CD4-positive, alpha-beta T cell treated with Interleukin-2 at 100 ng/mL for 4 hours (primary cell): ENCODE measurements at regions not wholly inside any gene's neighbourhood (a gene's known extent, or its start where the extent isn't known, plus 50 kb on each side); places are given as distances from the start of the nearest gene placed in this dataset.
"Not testable (repeated sequence)": the region's sequence is repeated elsewhere in the genome, so short reads cannot be mapped to it uniquely, and the experiment has no call there.

ENCODE experiments used
- DNase-seq: peaks from one replicate; pipeline ENCODE4 v3.0.0-alpha.2; 2020; ENCODE audit warnings: low spot score

DNA sequence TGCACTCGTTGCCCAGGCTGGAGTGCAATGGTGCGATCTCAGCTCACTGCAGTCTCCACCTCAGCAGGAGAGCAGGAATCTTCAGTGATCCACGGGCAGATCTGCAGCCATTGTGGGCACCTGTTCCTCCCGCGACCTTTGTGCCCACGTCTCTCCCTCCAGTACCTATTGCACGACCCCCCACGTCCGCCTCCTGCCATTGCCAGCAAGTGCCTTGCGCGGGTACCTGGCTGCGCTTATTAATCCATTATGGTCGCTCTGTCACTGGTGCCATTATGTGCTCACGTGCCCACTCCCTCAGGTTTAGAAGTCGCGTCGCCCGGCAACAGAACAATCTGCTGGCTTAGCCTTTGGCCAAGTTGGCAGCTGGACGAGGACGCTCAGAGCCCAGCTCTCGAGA lies 146.2 kb upstream of the C1QTNF3 start:
- peak; percentile 7 for DNase-seq

DNA sequence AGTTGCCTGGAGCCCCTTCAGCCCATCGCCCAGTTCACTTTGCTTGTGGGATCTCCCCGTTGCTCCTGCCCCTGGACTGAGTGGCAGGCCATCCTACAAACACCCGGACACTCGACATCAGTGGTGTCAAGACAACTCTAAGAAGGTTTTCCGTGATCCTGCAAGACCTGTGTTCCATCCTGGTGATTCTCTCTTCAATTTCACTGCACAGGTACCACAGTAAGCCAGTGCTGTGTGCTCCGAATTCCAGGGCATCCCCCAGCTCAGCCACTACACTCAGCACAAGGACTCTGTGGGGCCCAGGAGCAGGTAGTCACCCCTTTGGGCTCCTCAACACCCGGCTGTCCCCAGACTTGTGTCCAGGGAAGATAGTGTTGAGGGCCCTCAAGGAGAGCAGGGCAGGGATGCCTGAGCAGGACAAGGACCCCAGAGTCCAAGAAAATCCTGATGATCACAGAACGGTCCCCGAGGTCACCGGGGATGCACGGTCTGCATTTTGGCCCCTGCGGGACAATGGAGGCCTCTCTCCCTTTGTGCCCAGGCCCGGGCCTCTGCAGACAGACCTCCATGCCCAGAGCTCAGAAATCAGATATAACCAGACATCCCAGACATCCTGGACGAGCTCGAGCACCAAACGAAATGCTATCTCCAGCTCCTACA lies 146.9 kb upstream of the C1QTNF3 start:
- peak; percentile 18 for DNase-seq

DNA sequence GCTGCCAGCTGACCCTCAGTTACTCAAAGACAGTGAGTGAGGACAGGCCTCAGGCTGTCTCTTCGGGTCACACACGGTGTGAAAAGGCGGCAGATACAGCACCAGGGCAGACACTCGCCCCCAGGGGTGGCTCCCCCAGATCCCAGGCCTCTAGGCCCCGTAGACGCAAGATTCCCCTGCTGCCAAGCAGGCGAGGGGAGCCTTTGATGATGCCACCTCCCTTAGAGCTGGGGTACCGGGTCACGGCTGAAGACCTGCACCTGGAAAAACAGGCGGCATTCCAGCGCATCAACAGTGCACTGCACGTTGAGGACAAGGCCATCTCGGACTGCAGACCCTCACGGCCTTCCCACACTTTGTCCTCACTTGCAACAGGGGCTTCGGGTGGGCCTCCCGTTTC lies 147.5 kb upstream of the C1QTNF3 start:
- peak; percentile 13 for DNase-seq

DNA sequence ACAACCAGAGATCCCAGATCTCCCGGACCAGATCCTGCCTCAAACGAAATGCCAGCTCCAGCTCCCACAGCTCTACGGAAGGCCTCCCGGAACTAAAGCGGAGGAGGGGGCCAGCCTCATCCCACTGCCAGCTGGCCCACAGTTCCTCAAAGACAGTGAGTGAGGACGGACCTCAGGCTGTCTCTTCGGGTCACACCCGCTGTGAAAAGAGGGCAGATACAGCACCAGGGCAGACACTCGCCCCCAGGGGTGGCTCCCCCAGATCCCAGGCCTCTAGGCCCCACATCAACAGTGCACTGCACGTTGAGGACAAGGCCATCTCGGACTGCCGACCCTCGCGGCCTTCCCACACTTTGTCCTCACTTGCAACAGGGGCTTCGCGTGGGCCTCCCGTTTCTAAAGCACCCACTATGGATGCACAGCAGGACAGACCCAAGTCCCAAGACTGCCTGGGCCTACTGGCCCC lies 148.3 kb upstream of the C1QTNF3 start:
- DNase-seq = peak; percentile 18

DNA sequence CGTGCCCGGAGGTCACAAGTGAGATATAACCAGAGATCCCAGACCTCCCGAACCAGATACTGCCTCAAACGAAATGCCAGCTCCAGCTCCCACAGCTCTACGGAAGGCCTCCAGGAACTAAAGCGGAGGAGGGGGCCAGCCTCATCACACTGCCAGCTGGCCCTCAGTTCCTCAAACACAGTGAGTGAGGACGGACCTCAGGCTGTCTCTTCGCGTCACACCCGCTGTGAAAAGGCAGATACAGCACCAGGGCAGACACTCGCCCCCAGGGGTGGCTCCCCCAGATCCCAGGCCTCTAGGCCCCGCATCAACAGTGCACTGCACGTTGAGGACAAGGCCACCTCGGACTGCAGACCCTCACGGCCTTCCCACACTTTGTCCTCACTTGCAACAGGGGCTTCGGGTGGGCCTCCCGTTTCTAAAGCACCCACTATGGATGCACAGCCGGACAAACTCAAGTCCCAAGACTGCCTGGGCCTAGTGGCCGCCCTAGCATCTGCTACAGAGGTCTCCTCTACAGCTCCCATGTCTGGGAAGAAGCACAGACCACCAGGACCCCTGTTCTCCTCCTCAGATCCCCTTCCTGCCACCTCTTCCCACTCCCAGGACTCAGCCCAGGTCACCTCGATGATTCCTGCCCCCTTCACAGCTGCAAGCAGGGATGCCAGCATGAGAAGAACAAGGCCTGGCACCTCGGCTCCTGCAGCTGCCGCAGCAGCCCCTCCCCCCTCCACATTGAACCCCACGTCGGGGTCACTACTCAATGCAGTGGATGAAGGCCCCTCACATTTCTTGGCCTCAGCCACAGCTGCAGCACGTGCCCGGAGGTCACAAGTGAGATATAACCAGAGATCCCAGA lies 149.3 kb upstream of the C1QTNF3 start:
- DNase-seq = peak; percentile 15

DNA sequence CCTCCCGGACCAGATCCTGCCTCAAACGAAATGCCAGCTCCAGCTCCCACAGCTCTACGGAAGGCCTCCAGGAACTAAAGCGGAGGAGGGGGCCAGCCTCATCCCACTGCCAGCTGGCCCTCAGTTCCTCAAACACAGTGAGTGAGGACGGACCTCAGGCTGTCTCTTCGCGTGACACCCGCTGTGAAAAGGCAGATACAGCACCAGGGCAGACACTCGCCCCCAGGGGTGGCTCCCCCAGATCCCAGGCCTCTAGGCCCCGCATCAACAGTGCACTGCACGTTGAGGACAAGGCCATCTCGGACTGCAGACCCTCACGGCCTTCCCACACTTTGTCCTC lies 149.9 kb upstream of the C1QTNF3 start:
- not testable (repeated sequence) for DNase-seq

DNA sequence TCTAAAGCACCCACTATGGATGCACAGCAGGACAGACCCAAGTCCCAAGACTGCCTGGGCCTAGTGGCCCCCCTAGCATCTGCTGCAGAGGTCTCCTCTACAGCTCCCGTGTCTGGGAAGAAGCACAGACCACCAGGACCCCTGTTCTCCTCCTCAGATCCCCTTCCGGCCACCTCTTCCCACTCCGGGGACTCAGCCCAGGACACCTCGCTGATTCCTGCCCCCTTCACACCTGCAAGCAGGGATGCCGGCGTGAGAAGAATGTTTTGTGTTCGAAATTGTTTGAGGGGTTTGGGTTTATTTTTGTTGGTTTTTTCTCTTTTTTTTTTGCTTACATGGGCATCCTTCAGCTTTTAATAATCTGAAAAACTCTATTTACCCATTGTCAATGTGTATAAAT lies 150.3 kb upstream of the C1QTNF3 start:
- peak; percentile 8 for DNase-seq

DNA sequence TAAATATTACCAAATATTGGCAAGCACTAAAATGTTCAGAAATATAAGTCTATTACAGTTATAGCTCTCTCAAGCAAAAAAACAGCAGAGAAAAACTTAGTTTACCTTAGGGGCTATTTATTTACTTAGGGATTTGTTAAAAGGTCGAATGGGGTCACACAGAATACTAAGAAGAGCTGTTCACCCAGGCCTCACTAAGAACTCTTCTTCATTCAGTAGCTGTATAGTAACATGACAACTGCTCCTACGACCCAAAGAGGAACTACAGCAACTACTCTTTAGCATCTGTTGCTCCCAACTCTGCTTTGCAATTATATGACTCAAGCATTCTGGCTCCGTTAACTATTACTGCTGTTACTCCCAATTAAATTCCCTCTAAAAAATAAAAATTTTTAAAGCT lies 150.8 kb upstream of the C1QTNF3 start:
- peak; percentile 23 for DNase-seq

DNA sequence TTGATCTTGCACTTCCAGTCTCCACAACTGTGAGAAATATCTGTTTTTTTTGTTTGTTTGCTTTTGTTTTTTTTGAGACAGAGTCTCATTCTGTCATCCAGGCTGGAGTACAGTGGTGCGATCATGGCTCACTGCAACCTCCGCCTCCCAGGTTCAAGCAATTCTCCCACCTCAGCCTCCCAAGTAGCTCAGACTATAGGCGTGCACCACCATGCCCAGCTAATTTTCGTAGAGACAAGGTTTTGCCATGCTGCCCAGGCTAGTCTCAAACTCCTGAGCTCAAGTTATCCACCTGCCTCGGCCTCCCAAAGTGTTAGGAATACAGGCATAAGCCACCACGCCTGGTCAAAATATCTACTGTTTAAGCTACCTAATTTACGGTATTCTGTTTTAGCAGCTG lies 153.1 kb upstream of the C1QTNF3 start:
- not testable (repeated sequence) for DNase-seq

DNA sequence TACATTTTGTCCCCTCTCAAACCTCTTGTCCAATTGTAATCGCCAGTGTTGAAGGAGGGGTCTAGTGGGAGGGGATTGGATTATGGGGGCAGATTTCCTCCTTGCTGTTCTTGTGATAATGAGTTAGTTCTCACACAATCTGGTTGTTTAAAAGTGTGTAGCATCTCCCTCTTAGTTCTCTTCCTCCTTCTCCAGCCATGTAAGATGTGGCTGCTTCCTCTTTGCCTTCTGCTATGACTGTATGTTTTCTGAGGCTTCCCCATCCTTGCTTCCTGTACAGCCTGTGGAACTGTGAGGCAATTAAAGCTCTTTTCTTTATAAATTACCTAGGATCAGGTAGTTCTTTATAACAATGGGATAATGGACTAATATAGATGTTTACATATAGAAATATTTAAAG lies 162.3 kb upstream of the C1QTNF3 start:
- not testable (repeated sequence) for DNase-seq

DNA sequence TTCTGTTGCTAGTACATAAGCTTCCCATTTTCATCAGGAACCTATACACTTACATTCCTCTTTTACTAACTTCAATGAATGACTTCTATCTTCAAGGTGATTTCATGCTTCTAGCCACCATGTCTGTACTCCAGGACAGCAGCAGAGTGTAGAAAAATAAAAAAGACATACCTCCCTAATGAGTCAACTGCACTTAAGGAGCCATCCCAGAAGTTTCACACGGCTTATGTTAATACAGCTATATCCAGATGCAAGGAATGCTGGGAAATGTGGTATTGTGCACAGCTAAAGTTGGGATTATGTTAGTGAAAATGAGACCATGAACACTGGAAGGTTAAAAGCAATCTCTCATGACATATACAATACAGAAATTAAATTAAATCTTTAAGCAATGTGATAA lies 174.4 kb upstream of the C1QTNF3 start:
- DNase-seq = not testable (repeated sequence)

DNA sequence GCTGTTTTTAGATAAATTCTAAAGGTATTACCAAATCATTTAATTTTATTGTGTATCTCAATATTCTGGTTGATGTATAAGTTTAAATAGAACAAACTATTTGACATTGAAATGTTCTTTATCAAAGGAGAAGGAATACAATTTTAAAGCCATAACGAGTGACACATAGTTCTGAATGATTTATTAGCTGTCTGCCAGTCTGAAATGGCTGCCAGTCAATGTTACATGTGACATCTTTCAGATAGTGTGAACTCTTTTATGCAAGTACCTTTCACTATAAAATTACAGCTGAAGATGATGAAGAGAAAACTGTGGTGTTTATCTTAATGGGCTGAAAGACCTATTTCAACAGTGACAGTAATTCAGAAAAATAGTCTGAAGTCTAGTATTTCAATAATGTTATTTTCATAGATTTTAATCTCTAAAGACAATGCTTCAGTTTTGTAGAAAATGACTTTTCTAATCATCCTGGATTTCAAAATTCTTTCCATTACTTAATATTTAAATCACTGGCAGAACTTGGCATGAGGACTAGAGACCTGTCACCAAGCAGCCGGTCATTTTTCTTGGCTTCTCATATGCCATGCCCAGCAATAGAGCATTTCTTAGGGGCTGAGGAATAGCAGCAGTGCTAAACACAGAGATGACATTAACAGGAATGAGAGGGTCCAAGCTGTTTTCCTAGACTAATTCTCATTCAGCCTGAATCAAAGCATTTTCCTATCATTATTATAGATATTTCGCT lies 178.5 kb upstream of the C1QTNF3 start:
- DNase-seq = not testable (repeated sequence)

DNA sequence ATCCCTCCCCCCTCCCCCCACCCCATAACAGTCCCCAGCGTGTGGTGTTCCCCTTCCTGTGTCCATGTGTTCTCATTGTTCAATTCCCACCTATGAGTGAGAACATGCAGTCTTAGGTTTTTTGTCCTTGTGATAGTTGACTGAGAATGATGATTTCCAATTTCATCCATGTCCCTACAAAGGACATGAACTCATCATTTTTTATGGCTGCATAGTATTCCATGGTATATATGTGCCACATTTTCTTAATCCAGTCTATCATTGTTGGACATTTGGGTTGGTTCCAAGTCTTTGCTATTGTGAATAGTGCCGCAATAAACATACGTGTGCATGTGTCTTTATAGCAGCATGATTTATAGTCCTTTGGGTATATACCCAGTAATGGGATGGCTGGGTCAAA lies 180.1 kb upstream of the C1QTNF3 start:
- not testable (repeated sequence) for DNase-seq

DNA sequence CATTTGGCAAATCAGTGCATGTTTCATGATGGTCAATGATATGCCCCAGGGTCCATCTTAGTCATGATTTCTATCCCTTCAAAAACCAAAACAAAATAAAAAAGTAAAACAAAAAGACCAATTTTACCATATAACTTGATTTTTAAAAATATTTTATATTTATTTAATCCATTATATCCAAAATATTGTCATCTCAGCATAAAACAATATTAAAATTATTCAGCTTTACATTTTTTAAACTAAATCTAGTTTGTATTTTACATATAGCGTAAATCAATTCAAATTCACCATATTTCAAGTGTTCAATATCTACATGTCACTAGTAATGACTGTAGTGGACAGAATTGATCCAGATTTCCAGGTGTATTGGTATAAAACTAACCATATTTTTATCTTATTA lies 187.4 kb upstream of the C1QTNF3 start:
- DNase-seq = not testable (repeated sequence)

DNA sequence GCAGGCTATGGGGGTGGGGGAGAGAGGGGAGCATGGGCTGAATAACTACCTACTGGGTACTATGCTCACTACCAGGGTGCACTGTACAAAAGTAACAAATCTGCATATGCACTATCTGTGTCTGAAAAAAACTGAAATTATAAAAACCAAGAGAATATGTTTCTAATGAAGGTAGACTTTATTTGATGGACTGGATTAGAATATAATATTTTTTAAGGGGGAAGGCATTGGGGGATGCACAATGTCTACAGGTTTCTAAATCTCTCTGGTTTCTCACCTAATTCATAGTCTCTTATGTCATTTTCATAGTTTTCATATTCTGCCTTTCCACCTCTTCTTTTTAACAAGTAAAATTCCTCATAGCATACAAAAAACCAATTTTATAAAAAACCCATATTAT lies 200.8 kb upstream of the C1QTNF3 start:
- not testable (repeated sequence) for DNase-seq

DNA sequence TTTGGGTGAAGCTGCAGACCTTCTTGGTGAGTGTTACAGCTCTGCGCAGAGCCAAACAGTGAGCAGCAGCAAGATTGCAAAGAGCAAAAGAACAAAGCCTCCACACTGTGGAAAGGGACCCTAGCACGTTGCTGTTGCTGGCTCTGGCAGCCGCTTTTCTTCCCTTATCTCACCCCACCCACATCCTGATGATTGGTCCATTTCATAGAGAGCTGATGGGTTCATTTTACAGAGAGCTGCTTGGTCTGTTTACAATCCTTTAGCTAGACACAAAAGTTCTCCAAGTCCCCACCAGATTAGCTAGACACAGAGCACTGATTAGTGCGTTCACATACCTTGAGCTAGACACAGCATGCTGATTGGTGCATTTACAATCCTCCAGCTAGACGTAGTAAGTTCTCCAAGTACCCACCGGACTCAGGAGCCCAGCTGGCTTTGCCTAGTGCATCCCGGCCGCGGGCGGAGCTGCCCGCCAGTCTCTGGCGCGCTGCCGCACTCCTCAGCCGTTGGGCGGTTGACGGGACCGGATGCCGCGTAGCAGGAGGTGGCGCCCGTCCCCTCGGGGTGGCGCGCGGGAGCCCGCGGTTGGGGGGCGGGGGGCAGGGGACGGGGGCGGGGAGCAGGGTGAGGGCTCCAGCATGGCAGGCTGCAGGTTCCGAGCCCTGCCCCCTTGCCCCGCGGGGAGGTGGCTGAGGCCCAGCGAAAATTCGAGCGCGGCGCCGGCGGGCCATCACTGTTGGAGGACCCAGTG lies 201.4 kb upstream of the C1QTNF3 start:
- DNase-seq = peak; percentile 80

DNA sequence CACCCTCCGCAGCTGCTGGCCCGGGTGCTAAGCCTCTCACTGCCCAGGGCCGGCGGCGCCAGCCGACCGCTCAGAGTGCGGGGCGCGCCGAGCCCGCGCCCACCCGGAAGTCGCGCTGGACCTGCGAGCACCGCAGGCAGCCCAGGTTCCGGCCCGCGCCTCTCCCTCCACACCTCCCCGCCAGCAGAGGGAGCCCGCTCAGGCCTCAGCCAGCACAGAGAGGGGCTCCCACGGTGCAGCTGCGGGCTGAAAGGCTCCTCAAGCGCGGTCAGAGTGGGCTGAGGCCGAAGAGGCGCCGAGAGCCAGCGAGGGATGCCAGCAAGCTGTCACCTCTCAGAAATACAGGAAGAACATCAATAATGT lies 202.0 kb upstream of the C1QTNF3 start:
- not testable (repeated sequence) for DNase-seq

DNA sequence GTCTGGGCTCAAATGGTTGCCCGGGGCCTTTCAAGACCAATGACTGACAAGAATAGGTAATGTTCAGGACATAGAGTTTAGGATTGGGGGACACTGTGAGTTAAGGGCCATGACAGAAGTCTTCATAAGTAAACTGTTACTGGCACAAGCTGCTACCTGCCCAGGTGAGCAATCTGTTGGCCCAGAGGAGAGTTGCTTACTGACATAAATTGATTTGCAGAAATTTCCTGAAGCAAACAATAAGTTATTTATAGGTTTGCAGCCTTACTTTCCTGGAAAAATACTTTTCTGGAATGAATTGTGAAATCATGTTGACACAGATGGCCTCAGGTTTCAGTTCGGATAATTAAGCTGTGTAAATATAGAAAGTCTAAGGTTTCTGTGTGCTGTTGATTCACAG lies 202.8 kb upstream of the C1QTNF3 start:
- DNase-seq = not testable (repeated sequence)

DNA sequence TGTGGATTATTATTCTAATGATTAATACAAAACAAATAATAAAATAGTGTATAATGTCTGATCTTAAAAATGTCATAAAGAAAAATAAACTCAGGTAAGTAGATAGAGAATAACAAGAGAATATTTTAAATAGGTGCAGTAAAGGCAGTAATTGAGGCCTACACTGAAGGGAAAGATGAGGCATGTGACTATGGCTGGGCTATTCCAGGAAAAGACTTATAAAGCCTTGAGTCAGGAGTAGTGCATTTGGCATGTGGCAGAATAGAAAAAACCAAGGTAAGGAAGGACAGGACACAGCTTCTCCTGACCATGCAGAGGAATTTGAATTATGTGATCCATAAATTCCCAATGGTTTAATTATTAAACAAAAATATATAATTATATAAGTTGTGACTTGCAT lies 215.6 kb upstream of the C1QTNF3 start:
- not testable (repeated sequence) for DNase-seq

DNA sequence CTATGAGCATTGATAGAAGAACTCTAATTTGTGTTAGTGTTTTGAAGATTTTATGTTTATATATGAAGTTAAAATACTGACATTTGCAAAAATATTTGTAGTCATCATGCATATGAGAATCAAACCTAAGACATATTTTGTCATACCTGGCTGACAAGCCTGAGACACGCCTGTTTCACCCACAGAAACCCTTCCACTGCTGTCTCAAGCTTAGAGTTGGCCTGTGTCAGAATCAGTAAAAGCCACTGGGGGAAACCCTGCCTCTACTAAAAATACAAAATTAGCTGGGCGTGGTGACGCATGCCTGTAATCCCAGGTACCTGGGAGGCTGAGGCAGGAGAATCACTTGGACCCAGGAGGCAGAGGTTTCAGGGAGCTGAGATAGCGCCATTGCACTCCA lies 218.0 kb upstream of the C1QTNF3 start:
- not testable (repeated sequence) for DNase-seq

DNA sequence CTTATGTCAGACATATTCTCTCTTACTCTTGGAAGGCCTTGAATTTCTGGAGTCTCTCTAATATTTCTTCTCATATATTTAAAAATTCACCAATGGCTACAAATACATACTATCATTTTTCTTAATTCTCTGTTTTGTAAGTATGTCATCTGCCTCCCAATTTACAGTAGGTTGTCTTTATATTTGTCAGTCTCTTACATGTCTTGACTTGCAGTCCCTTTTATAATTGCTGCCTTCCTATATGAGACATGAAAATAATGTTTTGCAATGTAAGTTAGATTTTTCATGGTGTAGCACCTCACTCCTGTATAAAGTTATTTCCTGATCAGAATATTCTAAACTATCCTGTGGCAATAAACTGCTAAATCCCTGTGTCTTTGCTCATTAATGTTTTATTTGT lies 223.1 kb upstream of the C1QTNF3 start:
- DNase-seq = not testable (repeated sequence)

DNA sequence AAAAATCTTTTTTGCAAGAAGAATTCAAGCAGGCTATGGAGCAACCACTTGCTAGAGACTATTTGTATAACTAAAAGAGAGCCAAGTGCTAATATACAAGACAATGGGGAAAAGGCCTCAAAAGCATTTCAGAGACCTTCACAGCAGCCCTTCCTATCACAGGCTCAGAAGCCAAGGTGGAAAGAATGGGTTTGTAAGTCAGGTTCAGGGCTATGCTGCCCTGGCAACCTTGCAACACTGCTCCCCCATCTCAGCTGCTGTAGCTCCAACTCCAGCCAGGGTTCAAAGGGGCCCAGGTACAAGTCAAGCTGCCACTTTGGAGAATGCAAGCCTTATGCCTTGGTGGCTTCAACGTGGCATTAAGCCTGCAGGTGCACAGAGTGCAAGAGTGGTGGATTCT lies 253.7 kb upstream of the C1QTNF3 start:
- DNase-seq = not testable (repeated sequence)
